H9 (cell line): ENCODE measurements at regions not wholly inside any gene's neighbourhood (a gene's known extent, or its start where the extent isn't known, plus 50 kb on each side); places are given as distances from the start of the nearest gene placed in this dataset.

Experiments used
- DNase-seq: peaks from one replicate; pipeline ENCODE4 v3.0.0-alpha.2; 2017
- H2AFZ ChIP-seq: one replicate; pipeline ENCODE4 v1.6.1; 2013; ENCODE audit warnings: mild to moderate bottlenecking, low read length, control low read depth, moderate library complexity
- H2AK5ac ChIP-seq: 2 replicates; pipeline ENCODE4 v1.6.1; 2013; ENCODE audit warnings: low read length, control low read depth, mixed read lengths; ENCODE audit not compliant: insufficient read length
- H2BK120ac ChIP-seq: one replicate; pipeline ENCODE4 v1.6.1; 2013; ENCODE audit warnings: low read depth, mild to moderate bottlenecking, low read length, control low read depth, inconsistent platforms; ENCODE audit not compliant: poor library complexity, severe bottlenecking
- H2BK12ac ChIP-seq: 2 replicates; pipeline ENCODE4 v1.6.1; 2013; ENCODE audit warnings: low read length, control low read depth, mixed read lengths, low read depth; ENCODE audit not compliant: insufficient read length
- H2BK15ac ChIP-seq: 2 replicates; pipeline ENCODE4 v1.6.1; 2013; ENCODE audit warnings: low read depth, low read length, control low read depth
- H2BK20ac ChIP-seq: one replicate; pipeline ENCODE4 v1.6.1; 2013; ENCODE audit warnings: low read depth, mild to moderate bottlenecking, low read length, control low read depth, inconsistent platforms; ENCODE audit not compliant: poor library complexity, severe bottlenecking
- H2BK5ac ChIP-seq: 2 replicates; pipeline ENCODE4 v1.6.1; 2013; ENCODE audit warnings: low read length, control low read depth, mixed read lengths; ENCODE audit not compliant: insufficient read length
- H3K14ac ChIP-seq: 2 replicates; pipeline ENCODE4 v1.6.1; 2013; ENCODE audit warnings: low read length, control low read depth; ENCODE audit not compliant: insufficient read depth
- H3K18ac ChIP-seq: 2 replicates; pipeline ENCODE4 v1.6.1; 2013; ENCODE audit warnings: low read depth, mild to moderate bottlenecking, mixed read lengths, low read length, control low read depth; ENCODE audit not compliant: insufficient read length
- H3K23ac ChIP-seq: 2 replicates; pipeline ENCODE4 v1.6.1; 2013; ENCODE audit warnings: low read length, control low read depth, mixed read lengths, low read depth; ENCODE audit not compliant: insufficient read length
- H3K23me2 ChIP-seq: 2 replicates; pipeline ENCODE4 v1.6.1; 2013; ENCODE audit warnings: low read depth, mild to moderate bottlenecking, mixed read lengths, low read length, control low read depth; ENCODE audit not compliant: insufficient read length, poor library complexity, severe bottlenecking
- H3K27ac ChIP-seq: 2 replicates; pipeline ENCODE4 v1.5.1; 2013; ENCODE audit warnings: low read length, control low read depth, mixed read lengths, low read depth; ENCODE audit not compliant: insufficient read length
- H3K27me3 ChIP-seq: 2 replicates; pipeline ENCODE4 v1.6.1; 2013; ENCODE audit warnings: low read length, control low read depth, inconsistent platforms; ENCODE audit not compliant: insufficient read depth
- H3K4ac ChIP-seq: 2 replicates; pipeline ENCODE4 v1.6.1; 2013; ENCODE audit warnings: low read depth, mild to moderate bottlenecking, control low read depth, inconsistent platforms, low read length, moderate library complexity
- H3K4me1 ChIP-seq: 2 replicates; pipeline ENCODE4 v1.6.1; 2013; ENCODE audit warnings: low read length, control low read depth, inconsistent platforms; ENCODE audit not compliant: insufficient read depth
- H3K4me2 ChIP-seq: 2 replicates; pipeline ENCODE4 v1.6.1; 2013; ENCODE audit warnings: low read length, control low read depth, mixed read lengths; ENCODE audit not compliant: insufficient read length, insufficient read depth
- H3K56ac ChIP-seq: 2 replicates; pipeline ENCODE4 v1.6.1; 2013; ENCODE audit warnings: low read depth, mild to moderate bottlenecking, mixed read lengths, low read length, control low read depth; ENCODE audit not compliant: insufficient read length
- H3K79me1 ChIP-seq: 2 replicates; pipeline ENCODE4 v1.6.1; 2013; ENCODE audit warnings: low read depth, mild to moderate bottlenecking, moderate library complexity, low read length, control low read depth, inconsistent platforms; ENCODE audit not compliant: insufficient read depth, poor library complexity, severe bottlenecking
- H3K79me2 ChIP-seq: 2 replicates; pipeline ENCODE4 v1.6.1; 2013; ENCODE audit warnings: low read length, control low read depth, inconsistent platforms; ENCODE audit not compliant: insufficient read depth
- H3K9ac ChIP-seq: 2 replicates; pipeline ENCODE4 v1.6.1; 2013; ENCODE audit warnings: low read length, control low read depth, mixed read lengths; ENCODE audit not compliant: insufficient read length; ENCODE audit errors: extremely low read depth
- H3K9me3 ChIP-seq: one replicate; pipeline ENCODE4 v1.6.1; 2013; ENCODE audit warnings: low read depth, low read length, inconsistent platforms; ENCODE audit not compliant: control insufficient read depth
- H3T11ph ChIP-seq: one replicate; pipeline ENCODE4 v1.6.1; 2013; ENCODE audit warnings: mild to moderate bottlenecking, low read length, control low read depth, inconsistent platforms
- H4K20me1 ChIP-seq: one replicate; pipeline ENCODE4 v1.6.1; 2013; ENCODE audit not compliant: control insufficient read depth, insufficient read length, insufficient read depth
- H4K5ac ChIP-seq: 2 replicates; pipeline ENCODE4 v1.6.1; 2013; ENCODE audit warnings: low read depth, mild to moderate bottlenecking, mixed read lengths, low read length, control low read depth; ENCODE audit not compliant: insufficient read length
- H4K8ac ChIP-seq: replicated peaks from 2 replicates; pipeline ENCODE4 v1.6.1; 2013; ENCODE audit warnings: low read length, control low read depth, mixed read lengths, low read depth; ENCODE audit not compliant: insufficient read length
- H4K91ac ChIP-seq: 2 replicates; pipeline ENCODE4 v1.6.1; 2013; ENCODE audit warnings: low read depth, mild to moderate bottlenecking, moderate library complexity, mixed read lengths, low read length, control low read depth; ENCODE audit not compliant: insufficient read length
- H3K27ac Mint-ChIP-seq, 3 experiments: 2 replicates in 2 of 3; 3 replicates in 1 of 3; pipeline ENCODE4 v1.8.0; 2020 to 2021; ENCODE audit warnings: mixed read lengths in 3 of 3, mild to moderate bottlenecking in 1 of 3, moderate library complexity in 1 of 3
- H3K27me3 Mint-ChIP-seq: 2 replicates; pipeline ENCODE4 v1.8.0; 2021; ENCODE audit warnings: low read depth, mild to moderate bottlenecking, moderate library complexity, mixed read lengths
- H3K36me3 Mint-ChIP-seq, 3 experiments: 2 replicates in 2 of 3; 3 replicates in 1 of 3; pipeline ENCODE4 v1.8.0; 2020 to 2021; ENCODE audit warnings: low read depth in 3 of 3, mixed read lengths in 3 of 3; ENCODE audit not compliant: insufficient read depth in 1 of 3
- H3K4me1 Mint-ChIP-seq, 2 experiments: 2 replicates each; pipeline ENCODE4 v1.8.0; 2020; ENCODE audit warnings: mixed read lengths in 2 of 2
- H3K4me3 Mint-ChIP-seq, 2 experiments: 2 replicates in 1 of 2; 3 replicates in 1 of 2; pipeline ENCODE4 v1.8.0; 2020 to 2021; ENCODE audit warnings: mild to moderate bottlenecking in 2 of 2, mixed read lengths in 2 of 2, moderate library complexity in 1 of 2
- H3K9me3 Mint-ChIP-seq, 2 experiments: 2 replicates in 1 of 2; 3 replicates in 1 of 2; pipeline ENCODE4 v1.8.0; 2020; ENCODE audit warnings: mild to moderate bottlenecking in 2 of 2, mixed read lengths in 2 of 2, moderate library complexity in 1 of 2
- WGBS: extraction: QIAGEN DNeasy Blood & Tissue Kit; methylation state at CpG from one replicate; pipeline ENCODE4 v1.1.7; 2013; ENCODE audit warnings: missing lambda C conversion rate, low lambda C conversion rate, mixed read lengths; ENCODE audit not compliant: insufficient read length; ENCODE audit errors: extremely low coverage; 5-methylcytosine and 5-hydroxymethylcytosine counted together
- TF ChIP-seq, protein P1 (sequence below): fragments of 200-600 bp; sonication (generic); conservative IDR thresholded peaks from 3 replicates; pipeline ENCODE4 v1.8.0; 2021; ENCODE audit warnings: antibody characterized with exemption, mild to moderate bottlenecking

GRCh38 chr1:221462345-221462744, 279.5 kb downstream of the DUSP10 start:
- H3T11ph ChIP-seq, result no peak overlapping the region
- no peak overlapping the region for H3K18ac ChIP-seq
- DNase-seq, result no peak
- H2BK120ac ChIP-seq, result no peak overlapping the region
- no peaks in the 10 kb centered on the region for H3K79me2 ChIP-seq
- no peak overlapping the region for H3K9ac ChIP-seq
- H3K79me1 ChIP-seq, result no peaks in the 10 kb centered on the region
- H3K4me1 ChIP-seq, result no peaks in the 10 kb centered on the region
- no peaks in the 10 kb centered on the region for H4K20me1 ChIP-seq
- no peak overlapping the region for H3K27ac ChIP-seq
- H3K56ac ChIP-seq, result no peak overlapping the region
- H2AK5ac ChIP-seq, result no peak overlapping the region
- no peak overlapping the region for H3K4me2 ChIP-seq
- Mint-ChIP-seq H3K4me3 (no peak overlapping the region), H3K27ac (no peak overlapping the region), H3K36me3 (no peaks in the 10 kb centered on the region; a peak in 1 of 7 replicates), H3K4me1 (no peaks in the 10 kb centered on the region; a peak in 1 of 4 replicates), H3K9me3 (peaks cover 0 to 3% of the 10 kb centered on the region in 2 experiments; a peak in 2 of 5 replicates), H3K27me3 (no peaks in the 10 kb centered on the region)
- H2BK5ac ChIP-seq, result no peak overlapping the region
- no peaks in the 10 kb centered on the region for H3K9me3 ChIP-seq
- no peak overlapping the region for H4K5ac ChIP-seq
- H4K8ac ChIP-seq, result no peak overlapping the region
- H3K4ac ChIP-seq, result no peak overlapping the region
- TF ChIP-seq, protein P1, sequence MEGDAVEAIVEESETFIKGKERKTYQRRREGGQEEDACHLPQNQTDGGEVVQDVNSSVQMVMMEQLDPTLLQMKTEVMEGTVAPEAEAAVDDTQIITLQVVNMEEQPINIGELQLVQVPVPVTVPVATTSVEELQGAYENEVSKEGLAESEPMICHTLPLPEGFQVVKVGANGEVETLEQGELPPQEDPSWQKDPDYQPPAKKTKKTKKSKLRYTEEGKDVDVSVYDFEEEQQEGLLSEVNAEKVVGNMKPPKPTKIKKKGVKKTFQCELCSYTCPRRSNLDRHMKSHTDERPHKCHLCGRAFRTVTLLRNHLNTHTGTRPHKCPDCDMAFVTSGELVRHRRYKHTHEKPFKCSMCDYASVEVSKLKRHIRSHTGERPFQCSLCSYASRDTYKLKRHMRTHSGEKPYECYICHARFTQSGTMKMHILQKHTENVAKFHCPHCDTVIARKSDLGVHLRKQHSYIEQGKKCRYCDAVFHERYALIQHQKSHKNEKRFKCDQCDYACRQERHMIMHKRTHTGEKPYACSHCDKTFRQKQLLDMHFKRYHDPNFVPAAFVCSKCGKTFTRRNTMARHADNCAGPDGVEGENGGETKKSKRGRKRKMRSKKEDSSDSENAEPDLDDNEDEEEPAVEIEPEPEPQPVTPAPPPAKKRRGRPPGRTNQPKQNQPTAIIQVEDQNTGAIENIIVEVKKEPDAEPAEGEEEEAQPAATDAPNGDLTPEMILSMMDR, result no peak
- WGBS, result no CpG with 5 or more reads among the region's 1 CpG
- no peak overlapping the region for H3K14ac ChIP-seq
- no peaks in the 10 kb centered on the region for H3K23me2 ChIP-seq
- H2BK12ac ChIP-seq, result no peak overlapping the region
- no peak overlapping the region for H2BK15ac ChIP-seq
- H3K27me3 ChIP-seq, result no peaks in the 10 kb centered on the region
- no peak overlapping the region for H3K23ac ChIP-seq
- H4K91ac ChIP-seq, result no peak overlapping the region
- no peak overlapping the region for H2BK20ac ChIP-seq
- no peak overlapping the region for H2AFZ ChIP-seq
